Liver (tissue), 8 donors: ENCODE measurements at regions not wholly inside any gene's neighbourhood (a gene's known extent, or its start where the extent isn't known, plus 50 kb on each side); places are given as distances from the start of the nearest gene placed in this dataset.
"Not testable (repeated sequence)": the region's sequence is repeated elsewhere in the genome, so short reads cannot be mapped to it uniquely, and the experiment has no call there.

ENCODE experiments used
- DNase-seq: peaks from one replicate; pipeline ENCODE4 v3.0.0-alpha.2; 2017; ENCODE audit warnings: low spot score
- H3K27ac ChIP-seq, 2 donors: one replicate each; pipeline ENCODE4 v1.7.0; 2013; ENCODE audit warnings: inconsistent platforms in 2 of 2, low read length in 2 of 2, control low read depth in 1 of 2, low read depth in 1 of 2, mild to moderate bottlenecking in 1 of 2
- H3K27me3 ChIP-seq, 4 donors: one replicate each; pipeline versions ENCODE4 v1.6.1 to v1.7.0; 2013; ENCODE audit warnings: low read length in 3 of 4, inconsistent platforms in 1 of 4, mild to moderate bottlenecking in 1 of 4, moderate library complexity in 1 of 4; ENCODE audit not compliant: control insufficient read depth in 4 of 4, insufficient read depth in 4 of 4
- H3K36me3 ChIP-seq, 4 donors: one replicate each; pipeline versions ENCODE4 v1.6.1 to v1.7.0; 2013; ENCODE audit warnings: low read length in 3 of 4, mild to moderate bottlenecking in 3 of 4, low read depth in 1 of 4, moderate library complexity in 1 of 4; ENCODE audit not compliant: control insufficient read depth in 4 of 4, insufficient read depth in 3 of 4
- H3K4me1 ChIP-seq, 4 donors: one replicate each; pipeline versions ENCODE4 v1.6.1 to v1.7.0; 2013; ENCODE audit warnings: low read length in 3 of 4, mild to moderate bottlenecking in 3 of 4, moderate library complexity in 1 of 4; ENCODE audit not compliant: control insufficient read depth in 4 of 4, insufficient read depth in 4 of 4
- H3K4me3 ChIP-seq, 3 donors: one replicate each; pipeline versions ENCODE4 v1.6.1 to v1.7.0; 2013; ENCODE audit warnings: low read length in 3 of 3, control low read depth in 1 of 3, low read depth in 1 of 3, mild to moderate bottlenecking in 1 of 3
- H3K9ac ChIP-seq, 2 donors: one replicate each; pipeline ENCODE4 v1.7.0; 2013; ENCODE audit warnings: low read length in 2 of 2, mild to moderate bottlenecking in 2 of 2, moderate library complexity in 2 of 2, control low read depth in 1 of 2, low read depth in 1 of 2
- H3K9me3 ChIP-seq, 4 donors: one replicate each; pipeline versions ENCODE4 v1.6.1 to v1.7.0; 2013; ENCODE audit warnings: low read length in 3 of 4; ENCODE audit not compliant: control insufficient read depth in 4 of 4
- ATF3 ChIP-seq: IDR thresholded peaks from 2 replicates; pipeline ENCODE4 v1.6.1; 2016; ENCODE audit warnings: antibody characterized with exemption
- CTCF ChIP-seq: fragments of 150-350 bp; IDR thresholded peaks from 2 replicates; pipeline ENCODE4 v1.5.1; 2017; ENCODE audit warnings: improper control_type of control experiment, low read depth, low read length; ENCODE audit not compliant: missing input control
- EGR1 ChIP-seq, 2 donors: IDR thresholded peaks; 2 replicates each; pipeline ENCODE4 v1.6.1; 2016 to 2018; ENCODE audit warnings: antibody characterized with exemption in 2 of 2, low read depth in 2 of 2
- FOXA1 ChIP-seq: IDR thresholded peaks from 2 replicates; pipeline ENCODE4 v1.6.1; 2016; ENCODE audit warnings: antibody characterized with exemption
- GABPA ChIP-seq, 2 donors: IDR thresholded peaks in 1 of 2; conservative IDR thresholded peaks in 1 of 2; 2 replicates each; pipeline ENCODE4 v1.6.1; 2016; ENCODE audit warnings: antibody characterized with exemption in 2 of 2, mild to moderate bottlenecking in 1 of 2, moderate library complexity in 1 of 2
- HNF4G ChIP-seq: IDR thresholded peaks from 2 replicates; pipeline ENCODE4 v1.6.1; 2016; ENCODE audit warnings: antibody characterized with exemption
- MAX ChIP-seq: IDR thresholded peaks from 2 replicates; pipeline ENCODE4 v1.6.1; 2016; ENCODE audit warnings: antibody characterized with exemption
- NR2F2 ChIP-seq: IDR thresholded peaks from 2 replicates; pipeline ENCODE4 v1.6.1; 2016; ENCODE audit warnings: antibody characterized with exemption
- RAD21 ChIP-seq, 2 donors: IDR thresholded peaks; 2 replicates each; pipeline ENCODE4 v1.6.1; 2016; ENCODE audit warnings: antibody characterized with exemption in 2 of 2, mild to moderate bottlenecking in 2 of 2
- SP1 ChIP-seq: IDR thresholded peaks from 2 replicates; pipeline ENCODE4 v1.6.1; 2018; ENCODE audit warnings: antibody characterized with exemption, mild to moderate bottlenecking
- YY1 ChIP-seq: IDR thresholded peaks from 2 replicates; pipeline ENCODE4 v1.6.1; 2016; ENCODE audit warnings: antibody characterized with exemption, mild to moderate bottlenecking
- ZBTB33 ChIP-seq: IDR thresholded peaks from 2 replicates; pipeline ENCODE4 v1.6.1; 2016; ENCODE audit warnings: antibody characterized with exemption
- WGBS: extraction: QIAGEN DNeasy Blood & Tissue Kit; methylation state at CpG from one replicate; pipeline ENCODE4 v1.1.7; 2013; 5-methylcytosine and 5-hydroxymethylcytosine counted together
- TF ChIP-seq, protein P1 (sequence below): IDR thresholded peaks from 2 replicates; pipeline ENCODE4 v1.6.1; 2016; ENCODE audit warnings: antibody characterized with exemption, mild to moderate bottlenecking
- donor health status: healthy.
- donor health status: healthy.
- donor health status: healthy.
- donor health status: healthy.
- donor health status: healthy.

DNA sequence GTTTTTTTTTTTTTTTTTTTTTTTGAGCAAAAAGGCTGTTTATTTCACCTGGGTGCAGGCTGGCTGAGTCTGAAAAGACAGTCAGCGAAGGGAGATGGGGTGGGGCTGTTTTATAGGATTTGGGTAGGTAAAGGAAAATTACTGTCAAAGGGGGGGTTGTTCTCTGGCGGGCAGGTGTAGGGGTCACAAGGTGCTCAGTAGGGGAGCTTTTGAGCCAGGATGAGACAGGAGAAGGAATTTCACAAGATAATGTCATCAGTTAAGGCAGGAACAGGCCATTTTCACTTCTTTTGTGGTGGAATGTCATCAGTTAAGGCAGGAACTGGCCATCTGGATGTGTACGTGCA is 113.0 kb downstream of the HMHB1 start:
- not testable (repeated sequence) for DNase-seq, H3K27me3 ChIP-seq, H3K36me3 ChIP-seq, H3K9ac ChIP-seq, H3K9me3 ChIP-seq, H3K27ac ChIP-seq, H3K4me3 ChIP-seq, H3K4me1 ChIP-seq
- 84% methylated on average over 3 of the region's 3 CpGs for WGBS

GRCh38 chr5:143929486-143929885 is 117.5 kb downstream of the HMHB1 start:
- no peaks in the 10 kb centered on the region for H3K9me3 ChIP-seq
- no peaks in the 10 kb centered on the region for H3K27me3 ChIP-seq
- no peak overlapping the region for H3K27ac ChIP-seq
- TF ChIP-seq ZBTB33 (no peak), ATF3 (no peak), MAX (no peak), EGR1 (IDR thresholded peaks at IDR 0.05; ENCODE audit: low read depth in 2 of 2) (no peak), CTCF (no peak), FOXA1 (no peak), RAD21 (IDR thresholded peaks at IDR 0.05) (no peak), YY1 (no peak)
- TF ChIP-seq, protein P1, sequence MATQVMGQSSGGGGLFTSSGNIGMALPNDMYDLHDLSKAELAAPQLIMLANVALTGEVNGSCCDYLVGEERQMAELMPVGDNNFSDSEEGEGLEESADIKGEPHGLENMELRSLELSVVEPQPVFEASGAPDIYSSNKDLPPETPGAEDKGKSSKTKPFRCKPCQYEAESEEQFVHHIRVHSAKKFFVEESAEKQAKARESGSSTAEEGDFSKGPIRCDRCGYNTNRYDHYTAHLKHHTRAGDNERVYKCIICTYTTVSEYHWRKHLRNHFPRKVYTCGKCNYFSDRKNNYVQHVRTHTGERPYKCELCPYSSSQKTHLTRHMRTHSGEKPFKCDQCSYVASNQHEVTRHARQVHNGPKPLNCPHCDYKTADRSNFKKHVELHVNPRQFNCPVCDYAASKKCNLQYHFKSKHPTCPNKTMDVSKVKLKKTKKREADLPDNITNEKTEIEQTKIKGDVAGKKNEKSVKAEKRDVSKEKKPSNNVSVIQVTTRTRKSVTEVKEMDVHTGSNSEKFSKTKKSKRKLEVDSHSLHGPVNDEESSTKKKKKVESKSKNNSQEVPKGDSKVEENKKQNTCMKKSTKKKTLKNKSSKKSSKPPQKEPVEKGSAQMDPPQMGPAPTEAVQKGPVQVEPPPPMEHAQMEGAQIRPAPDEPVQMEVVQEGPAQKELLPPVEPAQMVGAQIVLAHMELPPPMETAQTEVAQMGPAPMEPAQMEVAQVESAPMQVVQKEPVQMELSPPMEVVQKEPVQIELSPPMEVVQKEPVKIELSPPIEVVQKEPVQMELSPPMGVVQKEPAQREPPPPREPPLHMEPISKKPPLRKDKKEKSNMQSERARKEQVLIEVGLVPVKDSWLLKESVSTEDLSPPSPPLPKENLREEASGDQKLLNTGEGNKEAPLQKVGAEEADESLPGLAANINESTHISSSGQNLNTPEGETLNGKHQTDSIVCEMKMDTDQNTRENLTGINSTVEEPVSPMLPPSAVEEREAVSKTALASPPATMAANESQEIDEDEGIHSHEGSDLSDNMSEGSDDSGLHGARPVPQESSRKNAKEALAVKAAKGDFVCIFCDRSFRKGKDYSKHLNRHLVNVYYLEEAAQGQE = no peak
- no peak for DNase-seq
- H3K4me1 ChIP-seq = no peaks in the 10 kb centered on the region
- no peak overlapping the region for H3K4me3 ChIP-seq
- no peak overlapping the region for H3K9ac ChIP-seq
- no peaks in the 10 kb centered on the region for H3K36me3 ChIP-seq

DNA sequence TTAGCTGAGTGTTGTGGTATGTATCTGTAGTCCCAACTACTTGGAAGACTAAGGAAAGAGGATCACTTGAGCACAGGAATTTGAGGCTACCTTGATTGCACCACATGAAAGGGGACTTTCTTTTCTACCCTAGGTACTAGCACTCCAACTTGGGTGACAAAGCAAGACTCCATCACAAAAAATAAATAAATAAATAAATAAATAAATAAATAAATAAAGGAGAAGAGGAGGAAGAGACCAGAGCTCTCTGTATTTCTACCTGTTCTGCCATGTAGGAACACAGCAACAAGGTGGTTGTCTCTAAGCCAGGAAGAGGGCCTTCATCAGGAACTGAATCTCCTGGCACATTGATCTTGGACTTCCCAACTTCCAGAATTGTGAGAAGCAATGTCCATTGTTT is 118.6 kb downstream of the HMHB1 start:
- DNase-seq = no peak
- H3K9me3 ChIP-seq = no peaks in the 10 kb centered on the region
- no peaks in the 10 kb centered on the region for H3K4me1 ChIP-seq
- TF ChIP-seq GABPA (IDR thresholded peaks at IDR 0.05 in 1 of 2, conservative IDR thresholded peaks at IDR 0.05 in 1 of 2) = no peak
- no peak for TF ChIP-seq CTCF
- TF ChIP-seq SP1 = no peak
- no peak for TF ChIP-seq HNF4G
- TF ChIP-seq NR2F2 = no peak
- TF ChIP-seq MAX = no peak
- no peak for TF ChIP-seq FOXA1
- no peak for TF ChIP-seq ATF3
- TF ChIP-seq ZBTB33 = no peak
- no peaks in the 10 kb centered on the region for H3K36me3 ChIP-seq
- no peak overlapping the region for H3K9ac ChIP-seq
- no peak overlapping the region for H3K4me3 ChIP-seq
- H3K27ac ChIP-seq = no peak overlapping the region
- H3K27me3 ChIP-seq = no peaks in the 10 kb centered on the region
